Neural progenitor cell (in vitro differentiated cells): ENCODE measurements at regions not wholly inside any gene's neighbourhood (a gene's known extent, or its start where the extent isn't known, plus 50 kb on each side); places are given as distances from the start of the nearest gene placed in this dataset.

Experiments
- EZH2 ChIP-seq: fragments of 200-600 bp; sonication (generic); IDR thresholded peaks from 2 replicates; pipeline ENCODE4 v1.6.1; 2017; ENCODE audit warnings: antibody characterized with exemption, mild to moderate bottlenecking, moderate library complexity
- EZH2phosphoT487 ChIP-seq: fragments of 200-600 bp; sonication (generic); IDR thresholded peaks from 2 replicates; pipeline ENCODE4 v1.6.1; 2017; ENCODE audit warnings: antibody characterized with exemption
- TF ChIP-seq, protein P1 (sequence below): fragments of 200-600 bp; sonication (generic); IDR thresholded peaks from 2 replicates; pipeline ENCODE4 v1.5.1; 2017; ENCODE audit warnings: antibody characterized with exemption, mild to moderate bottlenecking

DNA sequence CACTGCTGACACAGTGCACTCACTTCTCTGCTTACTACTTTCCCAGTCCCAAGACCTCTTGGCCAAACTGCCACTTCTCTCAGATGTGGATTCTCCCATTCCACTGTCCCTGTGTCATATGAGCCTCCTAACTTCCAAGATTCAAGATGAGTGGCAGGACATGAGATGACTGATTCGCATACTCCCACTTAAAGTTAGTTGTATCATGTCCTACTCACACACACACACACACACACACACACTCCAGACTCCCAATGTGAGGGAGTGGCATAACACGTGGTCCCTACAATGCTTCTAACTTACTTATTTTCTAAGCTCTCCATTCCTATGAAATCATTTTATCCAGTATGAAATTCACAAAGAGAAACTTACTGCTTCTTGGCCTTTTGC, 67.0 kb upstream of the CAV2 start:
- TF ChIP-seq, protein P1, sequence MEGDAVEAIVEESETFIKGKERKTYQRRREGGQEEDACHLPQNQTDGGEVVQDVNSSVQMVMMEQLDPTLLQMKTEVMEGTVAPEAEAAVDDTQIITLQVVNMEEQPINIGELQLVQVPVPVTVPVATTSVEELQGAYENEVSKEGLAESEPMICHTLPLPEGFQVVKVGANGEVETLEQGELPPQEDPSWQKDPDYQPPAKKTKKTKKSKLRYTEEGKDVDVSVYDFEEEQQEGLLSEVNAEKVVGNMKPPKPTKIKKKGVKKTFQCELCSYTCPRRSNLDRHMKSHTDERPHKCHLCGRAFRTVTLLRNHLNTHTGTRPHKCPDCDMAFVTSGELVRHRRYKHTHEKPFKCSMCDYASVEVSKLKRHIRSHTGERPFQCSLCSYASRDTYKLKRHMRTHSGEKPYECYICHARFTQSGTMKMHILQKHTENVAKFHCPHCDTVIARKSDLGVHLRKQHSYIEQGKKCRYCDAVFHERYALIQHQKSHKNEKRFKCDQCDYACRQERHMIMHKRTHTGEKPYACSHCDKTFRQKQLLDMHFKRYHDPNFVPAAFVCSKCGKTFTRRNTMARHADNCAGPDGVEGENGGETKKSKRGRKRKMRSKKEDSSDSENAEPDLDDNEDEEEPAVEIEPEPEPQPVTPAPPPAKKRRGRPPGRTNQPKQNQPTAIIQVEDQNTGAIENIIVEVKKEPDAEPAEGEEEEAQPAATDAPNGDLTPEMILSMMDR = no peak
- TF ChIP-seq EZH2phosphoT487 (no peak), EZH2 (no peak)
